ENCODE measurements at regions not wholly inside any gene's neighbourhood (a gene's known extent, or its start where the extent isn't known, plus 50 kb on each side); places are given as distances from the start of the nearest gene placed in this dataset.
A peak's percentile ranks its signal among the peaks of the same experiment; 100 is the strongest.

DNA sequence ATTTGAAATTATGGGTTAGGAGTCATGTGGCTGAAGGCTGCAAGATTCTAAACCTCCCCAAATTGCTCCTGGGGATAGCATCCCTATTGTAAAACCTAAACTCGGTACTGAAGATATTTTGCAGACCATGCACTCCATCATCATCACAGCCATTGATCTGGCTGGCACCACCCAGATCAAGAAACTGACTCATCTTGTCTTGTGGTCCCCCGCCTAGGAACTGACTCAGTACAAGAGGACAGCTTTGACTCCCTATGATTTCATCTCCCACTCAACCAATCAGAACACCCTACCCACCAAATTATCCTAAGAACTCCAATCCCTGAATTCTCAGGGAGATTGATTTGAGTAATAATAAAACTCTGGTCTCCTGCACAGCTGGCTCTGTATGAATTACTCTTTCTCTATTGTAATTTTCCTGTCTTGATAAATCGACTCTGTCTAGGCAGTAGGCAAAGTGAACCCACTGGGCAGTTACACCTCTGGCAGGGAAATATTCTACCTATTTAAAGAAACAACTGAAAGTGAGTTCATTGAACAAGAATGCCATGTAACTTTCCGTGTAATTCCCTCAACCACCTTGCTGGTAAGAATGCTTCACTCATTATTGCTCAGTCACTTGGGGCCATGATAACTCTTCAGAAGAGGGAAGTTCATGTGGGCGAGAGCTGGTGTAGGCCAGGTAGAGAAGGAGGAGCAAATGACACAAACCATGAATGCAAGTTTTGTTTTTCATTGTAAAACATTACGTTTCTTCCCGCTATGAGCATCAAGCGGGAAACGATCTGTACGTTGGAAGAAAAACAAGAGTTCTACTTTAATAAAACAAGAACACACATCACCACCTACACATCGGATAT, 602.9 kb upstream of the ARID1B start:
- no peaks in the 10 kb centered on the region for H3K9me3 Mint-ChIP-seq
- H3K36me3 Mint-ChIP-seq: no peaks in the 10 kb centered on the region
- H3K4me1 Mint-ChIP-seq: peaks cover 16% of the 10 kb centered on the region
- peak; percentile 65 for ATAC-seq
- H3K27ac Mint-ChIP-seq: peak overlapping the region; percentile 1
- H3K27me3 Mint-ChIP-seq: no peaks in the 10 kb centered on the region
- H3K4me3 Mint-ChIP-seq: no peak overlapping the region

DNA sequence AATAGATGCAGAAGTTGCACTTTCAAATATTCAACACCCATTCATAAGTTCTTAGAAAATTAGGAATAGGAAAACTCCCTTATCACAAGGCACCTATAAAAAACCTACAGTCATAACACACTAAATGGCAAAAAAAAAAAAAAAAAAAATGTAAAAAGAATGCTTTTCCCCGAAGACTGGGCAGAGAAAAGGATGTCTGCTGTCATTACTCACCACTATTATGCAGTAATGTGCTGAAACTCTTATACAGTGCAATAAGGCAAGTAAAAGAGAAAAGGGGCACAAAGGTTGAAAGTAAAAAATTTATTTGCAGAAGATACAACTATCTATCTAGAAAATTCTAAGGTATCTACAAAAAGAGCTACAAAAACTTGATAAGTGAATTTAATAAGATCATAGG, 607.8 kb upstream of the ARID1B start:
- Mint-ChIP-seq H3K36me3 (no peaks in the 10 kb centered on the region), H3K9me3 (no peaks in the 10 kb centered on the region), H3K4me3 (no peak overlapping the region), H3K4me1 (peaks cover 2% of the 10 kb centered on the region), H3K27ac (no peak overlapping the region), H3K27me3 (peaks cover 6% of the 10 kb centered on the region)
- no peak for ATAC-seq

DNA sequence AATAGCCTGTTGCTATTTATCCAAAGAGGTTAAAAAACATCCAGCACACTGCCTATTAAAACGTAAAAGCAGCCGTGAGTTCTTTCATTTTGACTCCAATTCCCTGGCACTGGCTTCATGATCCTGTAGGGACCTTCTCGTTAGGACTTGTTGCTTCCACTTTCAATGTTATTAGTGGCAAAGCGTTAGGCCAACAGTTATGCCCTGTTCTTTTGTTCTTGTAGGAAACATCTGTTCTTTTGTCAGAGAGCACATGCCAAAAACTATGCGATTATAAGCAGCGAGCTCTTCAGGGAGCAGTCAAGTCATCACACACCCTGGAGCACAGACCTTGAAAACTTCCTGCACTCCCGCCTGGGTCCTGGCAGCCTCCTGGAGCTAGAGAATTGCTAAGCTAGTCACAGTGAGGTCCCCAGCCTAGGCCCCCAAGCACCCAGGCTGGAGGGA, 609.5 kb upstream of the ARID1B start:
- Mint-ChIP-seq H3K4me1 (no peaks in the 10 kb centered on the region), H3K27ac (no peak overlapping the region), H3K9me3 (no peaks in the 10 kb centered on the region), H3K36me3 (no peaks in the 10 kb centered on the region), H3K4me3 (no peak overlapping the region), H3K27me3 (peaks cover 10% of the 10 kb centered on the region)
- no peak for ATAC-seq

DNA sequence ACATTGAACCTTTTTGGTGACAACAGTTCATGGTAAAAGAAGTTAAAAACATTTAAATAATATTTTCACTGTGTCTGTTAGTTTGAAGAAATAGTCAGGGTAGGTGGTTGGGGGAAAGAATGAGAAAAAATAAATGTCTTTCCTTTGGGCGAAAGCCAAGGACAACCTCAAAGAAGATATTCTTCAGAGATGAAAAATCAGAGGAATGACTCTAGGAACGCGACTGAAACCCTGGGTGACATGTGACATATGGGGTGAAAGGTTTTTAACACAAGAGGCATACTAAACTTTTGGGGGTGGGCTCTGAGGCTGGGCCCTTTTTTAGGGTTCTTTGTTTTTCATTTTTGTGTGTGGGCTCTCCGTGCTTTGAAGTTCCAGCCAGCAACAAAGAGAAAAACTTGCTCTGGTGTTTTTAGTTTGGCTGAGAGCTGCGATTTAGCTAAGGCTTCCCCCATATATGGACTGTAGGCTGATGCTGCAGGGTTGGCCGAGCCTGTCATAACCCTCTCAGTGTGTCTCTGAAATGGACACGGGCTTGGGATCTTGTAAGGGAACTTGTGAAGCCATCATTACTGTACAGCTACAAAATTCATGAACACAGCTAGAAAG, 610.1 kb upstream of the ARID1B start:
- no peak for ATAC-seq
- Mint-ChIP-seq H3K4me3 (no peak overlapping the region), H3K9me3 (no peaks in the 10 kb centered on the region), H3K4me1 (no peaks in the 10 kb centered on the region), H3K27ac (no peak overlapping the region), H3K27me3 (peaks cover 16% of the 10 kb centered on the region), H3K36me3 (no peaks in the 10 kb centered on the region)

DNA sequence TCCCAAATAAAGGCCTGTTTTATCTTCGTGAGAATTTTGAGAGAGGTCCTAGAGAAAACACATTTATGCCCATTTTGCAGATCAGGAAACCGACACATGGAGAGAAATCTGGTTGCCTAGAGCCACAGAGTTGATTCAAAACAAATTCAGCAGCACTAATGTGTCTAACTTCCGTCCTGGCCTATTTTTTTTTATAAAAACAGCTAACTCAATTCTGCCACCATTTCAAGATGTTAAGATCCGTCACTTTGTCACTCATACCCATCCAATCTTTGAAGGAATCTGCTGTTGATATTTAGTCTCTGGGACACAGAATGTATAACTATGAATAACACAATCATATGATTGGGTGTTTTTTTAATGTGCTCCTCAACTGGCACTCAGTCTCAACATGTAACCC, 611.1 kb upstream of the ARID1B start:
- Mint-ChIP-seq H3K9me3 (no peaks in the 10 kb centered on the region), H3K27ac (no peak overlapping the region), H3K27me3 (peaks cover 23% of the 10 kb centered on the region), H3K4me1 (no peaks in the 10 kb centered on the region), H3K36me3 (no peaks in the 10 kb centered on the region), H3K4me3 (no peak overlapping the region)
- no peak for ATAC-seq

GRCh38 chr6:156164701-156165452, 612.3 kb upstream of the ARID1B start:
- no peak for ATAC-seq
- Mint-ChIP-seq H3K27me3 (peaks cover 23% of the 10 kb centered on the region), H3K36me3 (no peaks in the 10 kb centered on the region), H3K4me3 (no peak overlapping the region), H3K9me3 (no peaks in the 10 kb centered on the region), H3K4me1 (no peaks in the 10 kb centered on the region), H3K27ac (no peak overlapping the region)

DNA sequence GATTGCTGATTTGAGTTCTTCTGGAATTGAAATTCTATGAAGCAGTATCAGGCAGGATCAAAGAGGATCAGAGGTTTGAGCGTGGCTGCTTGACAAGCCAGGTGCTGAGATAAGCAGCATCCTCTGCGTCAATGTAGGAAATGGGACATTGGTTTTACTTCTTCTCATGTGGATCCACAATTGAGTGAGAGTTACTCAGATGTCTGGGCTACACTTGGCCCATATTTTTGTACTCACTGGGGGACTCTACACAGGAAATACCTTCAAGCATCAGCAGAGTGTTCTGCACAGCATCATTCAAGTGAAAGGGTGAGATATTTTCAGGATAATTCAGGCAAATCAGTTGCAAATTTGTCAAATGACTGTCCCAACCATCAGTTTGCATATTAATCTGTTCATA, 613.9 kb upstream of the ARID1B start:
- Mint-ChIP-seq H3K36me3 (no peaks in the 10 kb centered on the region), H3K4me1 (no peaks in the 10 kb centered on the region), H3K27ac (no peak overlapping the region), H3K27me3 (peaks cover 23% of the 10 kb centered on the region), H3K4me3 (no peak overlapping the region), H3K9me3 (no peaks in the 10 kb centered on the region)
- ATAC-seq: peak; percentile 64

DNA sequence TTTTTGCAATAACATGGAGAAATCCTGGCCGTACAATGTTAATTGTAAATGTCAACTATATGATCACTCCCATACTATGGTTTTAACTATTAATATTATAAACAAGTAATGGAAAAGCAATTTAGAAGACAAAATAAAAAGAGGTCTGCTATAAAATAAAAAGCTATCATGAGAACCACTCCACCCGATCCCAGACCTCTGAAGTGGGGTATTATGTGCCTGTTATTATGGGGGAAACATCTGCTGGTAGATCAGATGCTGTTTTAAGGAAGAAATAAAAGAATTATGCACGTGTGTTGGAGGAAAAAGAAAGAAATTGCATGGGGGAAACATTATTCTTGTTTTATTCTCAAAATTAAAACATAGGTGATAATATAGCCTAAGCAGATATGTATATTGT, 615.7 kb upstream of the ARID1B start:
- H3K36me3 Mint-ChIP-seq: no peaks in the 10 kb centered on the region
- no peaks in the 10 kb centered on the region for H3K9me3 Mint-ChIP-seq
- H3K4me3 Mint-ChIP-seq: no peak overlapping the region
- peaks cover 23% of the 10 kb centered on the region for H3K27me3 Mint-ChIP-seq
- ATAC-seq: no peak
- no peaks in the 10 kb centered on the region for H3K4me1 Mint-ChIP-seq
- H3K27ac Mint-ChIP-seq: no peak overlapping the region

DNA sequence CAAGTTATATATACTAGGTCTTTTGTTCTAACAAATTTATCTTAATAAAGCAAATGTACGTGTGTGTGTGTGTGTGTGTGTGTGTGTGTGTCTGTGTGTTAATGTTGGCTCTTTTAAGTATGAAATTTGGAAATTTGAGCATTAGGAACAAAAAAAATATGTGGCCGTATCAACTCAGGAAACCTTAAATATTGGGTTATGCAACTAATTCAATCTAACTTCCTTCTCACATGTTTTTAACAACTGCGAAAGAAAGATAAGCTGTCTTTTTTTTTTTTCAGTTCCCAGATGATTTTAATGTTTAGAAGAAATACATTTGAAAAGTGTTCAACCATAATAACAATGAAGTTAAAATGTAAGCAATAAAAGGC, 616.4 kb upstream of the ARID1B start:
- no peak overlapping the region for H3K27ac Mint-ChIP-seq
- H3K4me1 Mint-ChIP-seq: no peaks in the 10 kb centered on the region
- H3K36me3 Mint-ChIP-seq: no peaks in the 10 kb centered on the region
- ATAC-seq: no peak
- no peaks in the 10 kb centered on the region for H3K9me3 Mint-ChIP-seq
- H3K4me3 Mint-ChIP-seq: no peak overlapping the region
- H3K27me3 Mint-ChIP-seq: peaks cover 23% of the 10 kb centered on the region

GRCh38 chr6:156160007-156160794, 617.0 kb upstream of the ARID1B start:
- no peak overlapping the region for H3K4me3 Mint-ChIP-seq
- H3K27ac Mint-ChIP-seq: no peak overlapping the region
- H3K27me3 Mint-ChIP-seq: peaks cover 23% of the 10 kb centered on the region
- ATAC-seq: no peak
- no peaks in the 10 kb centered on the region for H3K9me3 Mint-ChIP-seq
- H3K4me1 Mint-ChIP-seq: no peaks in the 10 kb centered on the region
- H3K36me3 Mint-ChIP-seq: no peaks in the 10 kb centered on the region

GRCh38 chr6:156154896-156155295, 622.3 kb upstream of the ARID1B start:
- H3K27ac Mint-ChIP-seq: no peak overlapping the region

GRCh38 chr6:156150391-156150790, 626.8 kb upstream of the ARID1B start:
- no peaks in the 10 kb centered on the region for H3K4me1 Mint-ChIP-seq
- H3K9me3 Mint-ChIP-seq: peaks cover 8% of the 10 kb centered on the region
- no peak for ATAC-seq
- no peak overlapping the region for H3K27ac Mint-ChIP-seq
- H3K36me3 Mint-ChIP-seq: peaks cover 11% of the 10 kb centered on the region
- no peak overlapping the region for H3K4me3 Mint-ChIP-seq
- H3K27me3 Mint-ChIP-seq: peaks cover 7% of the 10 kb centered on the region

More at GRCh38 chr6:156154896-156155295, 622.3 kb upstream of the ARID1B start:
- ATAC-seq: no peak
- no peaks in the 10 kb centered on the region for H3K36me3 Mint-ChIP-seq
- H3K27me3 Mint-ChIP-seq: no peaks in the 10 kb centered on the region
- peaks cover 2% of the 10 kb centered on the region for H3K9me3 Mint-ChIP-seq
- H3K4me1 Mint-ChIP-seq: no peaks in the 10 kb centered on the region
- no peak overlapping the region for H3K4me3 Mint-ChIP-seq

- no peak for ATAC-seq
These were observed 630.3 kb upstream of the ARID1B start for GRCh38 chr6:156146891-156147290.

DNA sequence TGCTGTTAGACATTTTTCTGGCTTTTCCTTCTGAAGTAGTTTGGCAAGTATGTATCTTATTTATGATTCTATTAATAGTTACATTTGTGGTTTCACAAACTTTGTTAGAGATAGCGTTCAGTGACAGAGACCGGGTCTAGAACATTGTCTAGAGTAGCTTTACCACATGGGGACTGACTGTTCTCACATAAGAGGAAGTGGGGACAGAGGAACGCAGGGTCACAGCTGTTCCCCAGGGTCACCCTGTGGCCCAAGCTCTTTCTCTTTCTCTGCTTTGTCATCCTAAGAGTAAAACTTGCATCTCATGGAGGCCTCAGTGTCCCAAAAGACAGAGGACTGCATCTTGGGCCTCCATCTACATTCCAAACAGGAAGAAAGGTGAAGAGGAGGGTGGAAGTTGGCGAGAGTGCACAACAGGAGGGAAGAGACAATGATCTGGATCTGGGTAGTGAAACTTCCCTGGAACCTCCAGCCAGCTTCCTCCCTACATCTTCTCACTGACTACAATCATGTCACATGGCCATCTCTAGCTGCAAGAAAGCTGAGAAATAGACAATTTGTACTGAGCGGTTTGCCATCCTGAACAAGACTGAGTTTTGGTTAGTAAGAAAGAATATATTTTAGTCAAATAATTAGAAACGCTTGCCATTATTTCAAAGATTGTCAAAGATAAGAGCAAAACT, 645.8 kb upstream of the ARID1B start:
- Mint-ChIP-seq H3K9me3 (peaks cover 21% of the 10 kb centered on the region), H3K4me3 (no peak overlapping the region), H3K27ac (peak overlapping the region; percentile 42), H3K36me3 (peaks cover 11% of the 10 kb centered on the region), H3K27me3 (no peaks in the 10 kb centered on the region), H3K4me1 (peaks cover 6% of the 10 kb centered on the region)
- ATAC-seq: peak; percentile 93

More at GRCh38 chr6:156146891-156147290, 630.3 kb upstream of the ARID1B start:
- Mint-ChIP-seq H3K27me3 (peaks cover 25% of the 10 kb centered on the region), H3K27ac (no peak overlapping the region), H3K4me3 (no peak overlapping the region), H3K4me1 (no peaks in the 10 kb centered on the region), H3K9me3 (peaks cover 18% of the 10 kb centered on the region), H3K36me3 (peaks cover 30% of the 10 kb centered on the region)
